ENCODE measurements at regions not wholly inside any gene's neighbourhood (a gene's known extent, or its start where the extent isn't known, plus 50 kb on each side); places are given as distances from the start of the nearest gene placed in this dataset.

GRCh38 chr13:74215420-74215819 is 81.2 kb upstream of the KLF12 start:
- intact Hi-C loops (cut with micrococcal nuclease), result no loop called here
- Histone ChIP-seq H3K36me3 (ENCODE audit: control insufficient read depth, insufficient read depth, low read length) (no peaks in the 10 kb centered on the region), H3K4me3 (no peak overlapping the region), H3K9me1 (ENCODE audit: control insufficient read depth, insufficient read depth, low read length) (no peaks in the 10 kb centered on the region), H3K79me2 (ENCODE audit: control insufficient read depth, insufficient read depth, low read length) (no peaks in the 10 kb centered on the region), H3K9ac (ENCODE audit: insufficient read depth in 1 of 2, low read depth in 2 of 2, low read length in 2 of 2) (no peak overlapping the region), H4K20me1 (replicated peaks; ENCODE audit: control insufficient read depth, insufficient read depth, low read length) (no peaks in the 10 kb centered on the region), H3K9me3 (replicated peaks; ENCODE audit: control insufficient read depth, insufficient read depth, low read depth, low read length) (no peaks in the 10 kb centered on the region), H3K27me3 (ENCODE audit: control insufficient read depth in 2 of 2, insufficient read depth in 2 of 2, low read length in 2 of 2) (no peaks in the 10 kb centered on the region), H2AFZ (ENCODE audit: low read depth, low read length) (no peak overlapping the region), H3K27ac (ENCODE audit: extremely low read depth, low read depth, low read length) (no peak overlapping the region), H3K4me2 (ENCODE audit: insufficient read depth, low read length) (no peak overlapping the region), H3K4me1 (replicated peaks in 1 of 2; ENCODE audit: control insufficient read depth in 2 of 2, insufficient read depth in 2 of 2, low read length in 2 of 2) (no peaks in the 10 kb centered on the region)
- no peak for FAIRE-seq
- ChIA-PET POLR2A (no interaction called here), CTCF (ENCODE audit: low intra/inter-chr PET ratio) (no interaction called here)
- ATAC-seq, result no peak
- no peak for DNase-seq (ENCODE audit: extremely low read depth in 1 of 4, low spot score in 3 of 4)
- no TSS peak for BruUV-seq (replicated peaks)
- TF ChIP-seq NFATC3 (IDR thresholded peaks at IDR 0.05) (no peak), FOXP1 (CRISPR knock-in tag; IDR thresholded peaks at IDR 0.05) (no peak)
- 0% methylated on average over 2 of the region's 2 CpGs for WGBS (ENCODE audit: insufficient coverage, low coverage, missing lambda C conversion rate)
- in situ Hi-C loops (cut with MboI), result no loop called here

DNA sequence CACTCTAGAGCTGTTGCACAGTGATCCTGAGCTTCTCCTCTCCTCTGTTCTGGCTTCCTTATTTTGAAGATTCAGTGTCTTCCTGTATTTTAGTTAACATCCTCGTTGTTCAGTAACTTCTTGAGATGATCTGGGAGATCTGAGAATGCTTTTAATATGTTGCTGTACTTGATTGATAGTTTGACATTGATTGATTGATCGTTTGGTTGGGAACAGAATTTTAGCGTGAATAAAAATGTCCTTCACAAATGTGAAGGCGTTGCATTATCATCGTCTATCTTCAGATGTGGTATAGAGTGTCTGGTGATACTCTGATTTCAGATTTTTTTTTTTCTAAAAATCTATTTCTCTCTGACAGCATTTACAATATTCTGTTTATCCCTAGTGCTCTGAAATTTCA is 80.1 kb upstream of the KLF12 start:
- no peaks in the 10 kb centered on the region for H3K4me1 ChIP-seq (replicated peaks in 1 of 2; ENCODE audit: control insufficient read depth in 2 of 2, insufficient read depth in 2 of 2, low read length in 2 of 2)
- H3K9me1 ChIP-seq (ENCODE audit: control insufficient read depth, insufficient read depth, low read length), result no peaks in the 10 kb centered on the region
- intact Hi-C loops (cut with micrococcal nuclease), result no loop called here
- no peak overlapping the region for H2AFZ ChIP-seq (ENCODE audit: low read depth, low read length)
- DNase-seq (ENCODE audit: extremely low read depth in 1 of 4, low spot score in 3 of 4) (no peak), FAIRE-seq (no peak), ATAC-seq (no peak)
- no peaks in the 10 kb centered on the region for H3K36me3 ChIP-seq (ENCODE audit: control insufficient read depth, insufficient read depth, low read length)
- H3K27ac ChIP-seq (ENCODE audit: extremely low read depth, low read depth, low read length), result no peak overlapping the region
- no peaks in the 10 kb centered on the region for H3K27me3 ChIP-seq (ENCODE audit: control insufficient read depth in 2 of 2, insufficient read depth in 2 of 2, low read length in 2 of 2)
- no peak overlapping the region for H3K9ac ChIP-seq (ENCODE audit: insufficient read depth in 1 of 2, low read depth in 2 of 2, low read length in 2 of 2)
- in situ Hi-C loops (cut with MboI), result no loop called here
- ChIA-PET CTCF (ENCODE audit: low intra/inter-chr PET ratio) (no interaction called here), POLR2A (no interaction called here)
- H4K20me1 ChIP-seq (replicated peaks; ENCODE audit: control insufficient read depth, insufficient read depth, low read length), result no peaks in the 10 kb centered on the region
- no peaks in the 10 kb centered on the region for H3K79me2 ChIP-seq (ENCODE audit: control insufficient read depth, insufficient read depth, low read length)
- no peak overlapping the region for H3K4me3 ChIP-seq
- 3% methylated on average over 5 of the region's 5 CpGs for WGBS (ENCODE audit: insufficient coverage, low coverage, missing lambda C conversion rate)
- no TSS peak for BruUV-seq (replicated peaks)
- H3K9me3 ChIP-seq (replicated peaks; ENCODE audit: control insufficient read depth, insufficient read depth, low read depth, low read length), result no peaks in the 10 kb centered on the region
- H3K4me2 ChIP-seq (ENCODE audit: insufficient read depth, low read length), result no peak overlapping the region
- TF ChIP-seq NCOA6 (IDR thresholded peaks at IDR 0.05) (no peak), ZNF124 (CRISPR knock-in tag; IDR thresholded peaks at IDR 0.05) (no peak), TFAM (CRISPR knock-in tag; conservative IDR thresholded peaks at IDR 0.05) (no peak), HNRNPL (IDR thresholded peaks at IDR 0.05; ENCODE audit: low read depth, low read length) (no peak), ZNF583 (CRISPR knock-in tag; IDR thresholded peaks at IDR 0.05) (no peak), USF1 (CRISPR knock-in tag; IDR thresholded peaks at IDR 0.05) (no peak), PHF20 (IDR thresholded peaks at IDR 0.05; ENCODE audit: partially characterized antibody) (no peak), ZNF77 (CRISPR knock-in tag; IDR thresholded peaks at IDR 0.05) (no peak), ZNF778 (CRISPR knock-in tag; IDR thresholded peaks at IDR 0.05) (no peak), XRCC4 (IDR thresholded peaks at IDR 0.05; ENCODE audit: extremely low read depth, insufficient read depth, insufficient read length) (no peak), ZNF444 (CRISPR knock-in tag; IDR thresholded peaks at IDR 0.05) (no peak), ZFP1 (CRISPR knock-in tag; IDR thresholded peaks at IDR 0.05) (no peak), TFE3 (CRISPR knock-in tag; IDR thresholded peaks at IDR 0.05) (no peak), LARP7 (IDR thresholded peaks at IDR 0.05) (no peak)

Measured in K562 (cell line).